Nephron (organoid): ENCODE measurements at regions not wholly inside any gene's neighbourhood (a gene's known extent, or its start where the extent isn't known, plus 50 kb on each side); places are given as distances from the start of the nearest gene placed in this dataset.

ENCODE experiments used
- H3K27ac Mint-ChIP-seq, 3 experiments: 2 replicates each; pipeline ENCODE4 v1.8.0; 2020; ENCODE audit warnings: mixed read lengths in 3 of 3, mild to moderate bottlenecking in 2 of 3, moderate library complexity in 1 of 3
- H3K27me3 Mint-ChIP-seq: 2 replicates; pipeline ENCODE4 v1.8.0; 2021; ENCODE audit warnings: low read depth, mild to moderate bottlenecking, moderate library complexity, mixed read lengths
- H3K36me3 Mint-ChIP-seq: 2 replicates; pipeline ENCODE4 v1.8.0; 2020; ENCODE audit warnings: low read depth, mixed read lengths
- H3K4me1 Mint-ChIP-seq: 2 replicates; pipeline ENCODE4 v1.8.0; 2020; ENCODE audit warnings: mixed read lengths
- H3K4me3 Mint-ChIP-seq, 3 experiments: 2 replicates each; pipeline ENCODE4 v1.8.0; 2020; ENCODE audit warnings: mild to moderate bottlenecking in 3 of 3, mixed read lengths in 3 of 3, moderate library complexity in 2 of 3
- H3K9me3 Mint-ChIP-seq: 2 replicates; pipeline ENCODE4 v1.8.0; 2020; ENCODE audit warnings: mixed read lengths
- CTCF ChIP-seq, 3 experiments: fragments of 200-600 bp; sonication (generic); IDR thresholded peaks; one replicate each; pipeline ENCODE4 v1.5.0; 2021; ENCODE audit warnings: antibody characterized with exemption in 3 of 3; ENCODE audit not compliant: unreplicated experiment in 3 of 3

DNA sequence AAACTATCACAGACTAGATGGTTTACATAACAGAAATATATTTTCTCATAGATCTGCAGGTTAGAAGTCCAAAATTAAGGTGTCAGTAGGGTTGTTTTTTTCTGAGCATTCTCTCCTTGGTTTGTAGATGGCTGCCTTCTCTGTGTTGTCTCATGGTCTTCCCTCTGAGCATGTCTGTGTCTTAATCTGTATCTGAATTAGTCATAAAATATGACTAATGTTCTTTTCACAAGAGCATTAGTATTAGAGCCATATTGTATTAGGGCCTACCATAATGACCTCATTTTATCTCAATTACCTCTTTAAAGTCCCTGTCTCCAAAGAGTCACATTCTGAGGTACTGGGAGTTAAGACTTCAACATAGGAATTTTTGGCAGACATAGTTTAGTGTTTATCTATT lies 77.2 kb upstream of the OBI1 start:
- no peaks in the 10 kb centered on the region for H3K36me3 Mint-ChIP-seq
- no peak overlapping the region for H3K27ac Mint-ChIP-seq
- no peak for TF ChIP-seq CTCF (IDR thresholded peaks at IDR 0.05; ENCODE audit: unreplicated experiment in 3 of 3)
- peaks cover 12% of the 10 kb centered on the region for H3K4me1 Mint-ChIP-seq
- H3K4me3 Mint-ChIP-seq, result no peak overlapping the region
- no peaks in the 10 kb centered on the region for H3K27me3 Mint-ChIP-seq
- H3K9me3 Mint-ChIP-seq, result no peaks in the 10 kb centered on the region

DNA sequence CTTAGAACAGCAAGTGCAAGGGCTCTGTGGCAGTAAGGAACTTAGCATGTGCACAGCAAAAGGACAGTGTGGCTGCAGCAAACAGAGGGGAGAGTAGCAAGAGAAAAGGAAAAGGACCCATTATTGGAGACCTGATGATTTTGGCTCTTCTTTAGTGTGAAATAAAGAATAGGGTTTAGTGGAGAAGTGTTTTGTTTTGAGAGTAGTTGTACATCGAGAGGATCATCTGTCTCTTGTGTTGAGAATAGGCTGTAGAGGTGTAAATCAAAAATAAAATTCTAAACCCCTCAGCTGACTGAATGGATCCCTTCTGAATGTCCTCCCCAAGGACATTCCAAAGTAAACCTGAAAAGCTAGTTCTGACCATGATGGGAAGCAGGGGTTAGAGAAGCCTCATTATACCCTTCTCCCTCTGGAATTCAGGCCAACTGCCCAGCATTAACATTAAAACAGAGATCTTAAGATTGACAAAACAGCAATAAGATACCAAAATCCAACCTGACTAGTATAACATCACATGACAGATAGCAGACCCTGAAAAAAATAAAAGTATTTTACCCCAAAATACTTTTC lies 73.6 kb upstream of the OBI1 start:
- no peaks in the 10 kb centered on the region for H3K36me3 Mint-ChIP-seq
- no peak overlapping the region for H3K4me3 Mint-ChIP-seq
- no peaks in the 10 kb centered on the region for H3K27me3 Mint-ChIP-seq
- H3K27ac Mint-ChIP-seq, result no peak overlapping the region
- H3K9me3 Mint-ChIP-seq, result no peaks in the 10 kb centered on the region
- H3K4me1 Mint-ChIP-seq, result peaks cover 9% of the 10 kb centered on the region
- no peak for TF ChIP-seq CTCF (IDR thresholded peaks at IDR 0.05; ENCODE audit: unreplicated experiment in 3 of 3)

DNA sequence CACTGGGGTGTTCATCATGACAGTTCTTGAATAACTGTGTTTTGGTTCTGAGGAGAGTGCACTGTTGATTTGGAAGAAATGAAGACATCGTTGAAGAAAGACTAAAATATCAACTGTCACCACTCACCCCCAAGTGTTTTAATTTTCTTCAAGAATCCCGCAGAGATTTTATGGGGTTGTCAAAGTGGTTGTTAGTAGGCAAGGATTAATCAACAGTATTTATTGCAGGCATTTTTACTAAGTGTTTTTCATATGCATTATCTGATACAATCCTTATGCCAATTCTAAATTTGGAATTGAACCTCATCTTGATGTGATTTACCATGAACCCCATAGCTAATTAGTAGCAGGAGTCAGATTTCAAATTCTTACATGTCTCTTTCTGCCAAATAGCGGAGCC lies 63.7 kb upstream of the OBI1 start:
- H3K9me3 Mint-ChIP-seq, result no peaks in the 10 kb centered on the region
- no peak overlapping the region for H3K27ac Mint-ChIP-seq
- TF ChIP-seq CTCF (IDR thresholded peaks at IDR 0.05; ENCODE audit: unreplicated experiment in 3 of 3), result no peak
- no peaks in the 10 kb centered on the region for H3K4me1 Mint-ChIP-seq
- H3K27me3 Mint-ChIP-seq, result no peaks in the 10 kb centered on the region
- no peak overlapping the region for H3K4me3 Mint-ChIP-seq
- no peaks in the 10 kb centered on the region for H3K36me3 Mint-ChIP-seq

DNA sequence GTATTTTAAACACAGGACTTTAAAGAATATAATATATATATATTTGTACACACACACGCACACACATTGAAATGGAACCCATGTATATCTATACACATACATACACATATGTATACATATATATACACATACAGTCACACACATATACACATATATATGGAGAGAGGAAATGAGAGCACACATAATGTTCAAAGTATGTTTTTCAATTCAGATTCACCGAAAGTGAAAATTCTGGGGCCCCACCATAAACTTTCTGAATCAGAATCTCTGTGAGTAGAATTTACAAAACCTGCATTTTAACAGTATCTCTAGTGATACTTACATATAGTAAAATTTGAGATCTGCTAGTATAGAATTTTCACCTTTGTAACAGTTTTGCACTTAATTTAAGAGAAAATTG lies 60.4 kb upstream of the OBI1 start:
- no peak for TF ChIP-seq CTCF (IDR thresholded peaks at IDR 0.05; ENCODE audit: unreplicated experiment in 3 of 3)
- Mint-ChIP-seq H3K27ac (no peak overlapping the region), H3K4me1 (no peaks in the 10 kb centered on the region), H3K27me3 (no peaks in the 10 kb centered on the region), H3K4me3 (no peak overlapping the region), H3K36me3 (no peaks in the 10 kb centered on the region), H3K9me3 (no peaks in the 10 kb centered on the region)

GRCh38 chr13:78714717-78715116 lies 55.8 kb upstream of the OBI1 start:
- Mint-ChIP-seq H3K9me3 (no peaks in the 10 kb centered on the region), H3K4me1 (no peaks in the 10 kb centered on the region)
- TF ChIP-seq CTCF (IDR thresholded peaks at IDR 0.05; ENCODE audit: unreplicated experiment in 3 of 3), result no peak

DNA sequence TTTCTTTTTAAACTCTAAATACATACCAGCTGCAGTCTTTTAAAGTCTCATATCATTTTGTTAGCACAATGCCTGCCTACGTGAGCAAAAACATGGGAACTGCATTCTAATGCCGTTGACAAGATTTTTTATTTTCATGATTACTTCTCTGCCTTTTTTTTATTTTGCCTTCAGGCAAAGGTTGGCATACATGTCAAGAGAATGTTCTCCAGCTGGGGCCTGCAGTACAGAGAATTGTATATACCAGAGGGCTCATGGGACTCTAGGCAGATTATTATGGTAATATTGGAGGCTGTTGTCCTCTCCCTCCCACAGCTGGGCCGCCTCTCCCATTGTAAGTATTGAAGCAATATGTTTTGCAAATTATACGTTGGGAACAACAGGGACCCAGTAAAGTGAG lies 53.9 kb upstream of the OBI1 start:
- peaks cover 4% of the 10 kb centered on the region for H3K27me3 Mint-ChIP-seq

More at GRCh38 chr13:78714717-78715116, 55.8 kb upstream of the OBI1 start:
- no peak overlapping the region for H3K27ac Mint-ChIP-seq
- H3K27me3 Mint-ChIP-seq, result peaks cover 4% of the 10 kb centered on the region
- H3K36me3 Mint-ChIP-seq, result no peaks in the 10 kb centered on the region
- no peak overlapping the region for H3K4me3 Mint-ChIP-seq

More for the DNA sequence above, 53.9 kb upstream of the OBI1 start:
- Mint-ChIP-seq H3K4me3 (no peak overlapping the region), H3K4me1 (no peaks in the 10 kb centered on the region), H3K36me3 (no peaks in the 10 kb centered on the region), H3K9me3 (no peaks in the 10 kb centered on the region), H3K27ac (no peak overlapping the region)
- TF ChIP-seq CTCF (IDR thresholded peaks at IDR 0.05; ENCODE audit: unreplicated experiment in 3 of 3), result no peak
